KMS-11 (cell line): ENCODE measurements at regions not wholly inside any gene's neighbourhood (a gene's known extent, or its start where the extent isn't known, plus 50 kb on each side); places are given as distances from the start of the nearest gene placed in this dataset.

Experiments used
- H2AFZ ChIP-seq: fragments of 200-600 bp; sonication (generic); 2 replicates; pipeline ENCODE4 v1.6.1; 2016; ENCODE audit warnings: antibody characterized with exemption, mixed run types, low read depth
- H3K27ac ChIP-seq: fragments of 200-600 bp; sonication (generic); 2 replicates; pipeline ENCODE4 v1.6.1; 2016; ENCODE audit warnings: mild to moderate bottlenecking, mixed run types
- H3K27me3 ChIP-seq: fragments of 200-600 bp; sonication (generic); 2 replicates; pipeline ENCODE4 v1.6.1; 2017; ENCODE audit warnings: mild to moderate bottlenecking, low read depth, mixed run types, moderate library complexity; ENCODE audit not compliant: insufficient read depth
- H3K36me3 ChIP-seq: fragments of 200-600 bp; sonication (generic); 2 replicates; pipeline ENCODE4 v1.6.1; 2017; ENCODE audit warnings: mild to moderate bottlenecking, mixed run types; ENCODE audit not compliant: insufficient read depth
- H3K4me1 ChIP-seq: fragments of 200-600 bp; sonication (generic); 2 replicates; pipeline ENCODE4 v1.6.1; 2016; ENCODE audit warnings: mild to moderate bottlenecking, low read depth, mixed run types; ENCODE audit not compliant: poor library complexity, severe bottlenecking
- H3K4me2 ChIP-seq: fragments of 200-600 bp; sonication (generic); 2 replicates; pipeline ENCODE4 v1.7.0; 2016; ENCODE audit warnings: mild to moderate bottlenecking, mixed run types
- H3K4me3 ChIP-seq: fragments of 200-600 bp; sonication (generic); IDR thresholded peaks from 2 replicates; pipeline ENCODE4 v1.6.1; 2017; ENCODE audit warnings: low read depth, low read length, mixed read lengths; ENCODE audit not compliant: insufficient read depth
- H3K79me2 ChIP-seq: fragments of 200-600 bp; sonication (generic); 2 replicates; pipeline ENCODE4 v1.6.1; 2016; ENCODE audit warnings: low read depth, mixed run types; ENCODE audit not compliant: insufficient read depth
- H3K9ac ChIP-seq: fragments of 200-600 bp; sonication (generic); 2 replicates; pipeline ENCODE4 v1.6.1; 2016; ENCODE audit warnings: mild to moderate bottlenecking, mixed run types
- H4K20me1 ChIP-seq: fragments of 200-600 bp; sonication (generic); 2 replicates; pipeline ENCODE4 v1.6.1; 2016; ENCODE audit warnings: mild to moderate bottlenecking, mixed run types; ENCODE audit not compliant: insufficient read depth
- CTCF ChIP-seq: fragments of 200-600 bp; sonication (generic); conservative IDR thresholded peaks from 2 replicates; pipeline ENCODE4 v1.6.1; 2017; ENCODE audit warnings: low read depth, mild to moderate bottlenecking, antibody characterized with exemption, low read length, moderate library complexity, mixed read lengths

- TF ChIP-seq CTCF = no peak
- no peak overlapping the region for H2AFZ ChIP-seq
- no peaks in the 10 kb centered on the region for H3K4me1 ChIP-seq
- H3K4me2 ChIP-seq = no peak overlapping the region
- H3K4me3 ChIP-seq = no peak overlapping the region
- no peaks in the 10 kb centered on the region for H3K27me3 ChIP-seq
- H4K20me1 ChIP-seq = no peaks in the 10 kb centered on the region
- H3K36me3 ChIP-seq = no peaks in the 10 kb centered on the region
- no peaks in the 10 kb centered on the region for H3K79me2 ChIP-seq
- H3K27ac ChIP-seq = no peak overlapping the region
- H3K9ac ChIP-seq = no peak overlapping the region
Observed at GRCh38 chr20:56985066-56985685, 281.3 kb downstream of the BMP7 start.

GRCh38 chr20:56986476-56986875, 280.0 kb downstream of the BMP7 start:
- Histone ChIP-seq H3K27ac (no peak overlapping the region), H3K4me3 (no peak overlapping the region), H3K27me3 (no peaks in the 10 kb centered on the region), H4K20me1 (no peaks in the 10 kb centered on the region), H3K36me3 (no peaks in the 10 kb centered on the region), H3K9ac (no peak overlapping the region), H3K4me1 (no peaks in the 10 kb centered on the region), H3K79me2 (no peaks in the 10 kb centered on the region), H3K4me2 (no peak overlapping the region), H2AFZ (no peak overlapping the region)
- TF ChIP-seq CTCF = no peak

GRCh38 chr20:56986931-56987720, 279.3 kb downstream of the BMP7 start:
- Histone ChIP-seq H3K79me2 (no peaks in the 10 kb centered on the region), H3K27me3 (no peaks in the 10 kb centered on the region), H3K9ac (no peak overlapping the region), H3K36me3 (no peaks in the 10 kb centered on the region), H4K20me1 (no peaks in the 10 kb centered on the region), H3K4me2 (no peak overlapping the region), H2AFZ (no peak overlapping the region), H3K4me3 (no peak overlapping the region), H3K4me1 (no peaks in the 10 kb centered on the region), H3K27ac (no peak overlapping the region)
- no peak for TF ChIP-seq CTCF

- Histone ChIP-seq H3K27me3 (no peaks in the 10 kb centered on the region), H3K79me2 (no peaks in the 10 kb centered on the region), H3K4me1 (no peaks in the 10 kb centered on the region), H4K20me1 (no peaks in the 10 kb centered on the region), H3K9ac (no peak overlapping the region), H2AFZ (no peak overlapping the region), H3K4me2 (no peak overlapping the region), H3K4me3 (no peak overlapping the region), H3K36me3 (no peaks in the 10 kb centered on the region), H3K27ac (no peak overlapping the region)
- no peak for TF ChIP-seq CTCF
Observed at GRCh38 chr20:56987986-56988385, 278.5 kb downstream of the BMP7 start.
